KBM-7 (cell line): ENCODE measurements at regions not wholly inside any gene's neighbourhood (a gene's known extent, or its start where the extent isn't known, plus 50 kb on each side); places are given as distances from the start of the nearest gene placed in this dataset.
"Not testable (repeated sequence)": the region's sequence is repeated elsewhere in the genome, so short reads cannot be mapped to it uniquely, and the experiment has no call there.

Experiments used
- DNase-seq: peaks from one replicate; pipeline ENCODE4 v3.0.0-alpha.2; 2015
- in situ Hi-C: fragments of 300-500 bp; cut with MboI; formaldehyde crosslinking; loops from 2 replicates; pipeline ENCODE4 v1.14.3; 2020; ENCODE audit warnings: low sequenced_read_pairs, low pct_unique_long_range_greater_than_20kb, mixed read lengths

DNA sequence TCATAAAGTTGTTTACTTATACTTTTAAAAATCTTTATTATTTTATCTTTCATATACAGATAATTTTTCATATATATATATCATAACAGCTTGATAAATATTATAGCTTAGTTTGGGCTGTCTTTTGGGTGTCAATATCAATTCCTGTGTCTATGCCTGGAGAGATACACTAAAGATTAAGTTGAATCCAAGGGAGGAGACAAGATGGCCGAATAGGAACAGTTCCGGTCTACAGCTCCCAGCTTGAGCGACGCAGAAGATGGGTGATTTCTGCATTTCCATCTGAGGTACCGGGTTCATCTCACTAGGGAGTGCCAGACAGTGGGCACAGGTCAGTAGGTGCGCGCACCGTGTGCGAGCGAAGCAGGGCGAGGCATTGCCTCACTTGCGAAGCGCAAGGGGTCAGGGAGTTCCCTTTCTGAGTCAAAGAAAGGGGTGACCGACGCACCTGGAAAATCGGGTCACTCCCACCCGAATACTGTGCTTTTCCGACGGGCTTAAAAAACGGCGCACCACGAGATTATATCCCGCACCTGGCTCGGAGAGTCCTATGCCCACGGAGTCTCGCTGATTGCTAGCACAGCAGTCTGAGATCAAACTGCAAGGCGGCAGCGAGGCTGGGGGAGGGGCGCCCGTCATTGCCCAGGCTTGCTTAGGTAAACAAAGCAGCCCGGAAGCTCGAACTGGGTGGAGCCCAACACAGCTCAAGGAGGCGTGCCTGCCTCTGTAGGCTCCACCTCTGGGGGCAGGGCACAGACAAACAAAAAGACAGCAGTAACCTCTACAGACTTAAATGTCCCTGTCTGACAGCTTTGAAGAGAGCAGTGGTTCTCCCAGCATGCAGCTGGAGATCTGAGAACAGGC is 388.8 kb upstream of the FAR2 start:
- in situ Hi-C loops, DNase-seq: not testable (repeated sequence)

DNA sequence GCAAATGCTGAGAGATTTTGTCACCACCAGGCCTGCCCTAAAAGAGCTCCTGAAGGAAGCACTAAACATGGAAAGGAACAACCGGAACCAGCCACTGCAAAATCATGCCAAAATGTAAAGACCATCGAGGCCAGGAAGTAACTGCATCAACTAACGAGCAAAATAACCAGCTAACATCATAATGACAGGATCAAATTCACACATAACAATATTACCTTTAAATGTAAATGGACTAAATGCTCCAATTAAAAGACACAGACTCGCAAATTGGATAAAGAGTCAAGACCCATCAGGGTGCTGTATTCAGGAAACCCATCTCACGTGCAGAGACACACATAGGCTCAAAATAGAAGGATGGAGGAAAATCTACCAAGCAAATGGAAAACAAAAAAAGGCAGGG is 387.2 kb upstream of the FAR2 start:
- in situ Hi-C loops, DNase-seq: not testable (repeated sequence)

DNA sequence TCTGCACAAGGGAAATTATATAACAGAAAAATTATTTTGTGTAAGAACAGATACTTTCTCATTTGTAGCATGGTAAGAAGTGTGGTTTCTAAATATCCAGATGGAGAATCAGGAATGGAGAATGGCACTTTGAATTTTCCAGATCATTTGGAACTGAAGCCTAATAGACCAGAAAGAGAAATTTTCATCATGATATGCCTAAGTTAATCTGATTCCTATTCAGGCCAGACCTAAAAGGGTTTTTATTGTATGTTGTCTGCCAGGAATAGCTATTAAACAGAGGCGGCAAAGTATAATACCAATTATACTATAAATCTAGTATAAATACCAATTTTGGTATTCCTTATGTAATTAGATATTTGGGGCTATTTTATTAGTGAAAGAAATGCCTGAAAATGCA is 382.7 kb upstream of the FAR2 start:
- in situ Hi-C loops, result no loop called here

DNA sequence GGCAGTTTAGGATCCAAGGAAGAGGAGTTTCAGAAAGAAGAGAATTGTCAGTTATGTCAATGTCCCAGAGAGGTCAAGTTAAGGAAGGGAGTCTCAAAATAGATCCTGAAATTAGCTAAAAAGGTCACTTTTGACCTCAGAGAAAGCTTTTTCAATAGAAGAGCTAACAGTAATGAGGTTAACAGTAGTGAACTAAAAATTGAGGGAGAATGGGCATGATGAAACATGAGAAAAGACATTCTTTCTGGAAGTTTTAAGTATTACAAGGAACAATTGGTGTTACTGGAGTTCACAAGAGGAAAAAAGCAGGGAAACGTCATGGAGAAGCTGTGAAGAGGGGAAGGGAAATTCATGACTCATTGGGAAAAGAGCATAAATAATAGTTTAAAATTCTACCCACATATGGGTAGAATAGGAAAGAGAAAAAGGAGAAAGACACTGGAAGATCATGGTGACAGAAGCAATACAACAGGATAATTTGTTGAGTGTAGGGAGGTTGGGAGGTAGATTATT is 381.2 kb upstream of the FAR2 start:
- in situ Hi-C loops, result no loop called here
- DNase-seq, result no peak

More for the DNA sequence above, 382.7 kb upstream of the FAR2 start:
- no peak for DNase-seq

DNA sequence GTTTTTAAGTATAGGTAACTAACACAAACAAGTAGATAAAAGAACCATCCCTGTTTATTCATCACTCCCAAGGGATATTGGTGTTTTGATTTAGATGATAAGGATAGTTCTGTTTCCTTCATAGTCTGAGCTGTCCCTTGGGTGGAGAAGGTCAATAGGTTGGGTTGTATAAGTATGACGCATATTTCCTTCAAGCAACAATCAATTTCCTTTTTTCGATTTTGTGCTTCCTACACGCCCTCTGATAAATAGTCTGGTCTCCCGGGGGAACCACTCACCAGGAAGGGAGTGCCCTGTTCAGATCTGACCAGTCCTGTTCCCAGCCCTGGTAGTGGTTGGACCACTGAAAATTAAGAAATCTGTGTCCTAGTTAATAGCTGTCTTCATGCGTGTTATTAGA is 378.8 kb upstream of the FAR2 start:
- DNase-seq, result no peak
- in situ Hi-C loops, result no loop called here

DNA sequence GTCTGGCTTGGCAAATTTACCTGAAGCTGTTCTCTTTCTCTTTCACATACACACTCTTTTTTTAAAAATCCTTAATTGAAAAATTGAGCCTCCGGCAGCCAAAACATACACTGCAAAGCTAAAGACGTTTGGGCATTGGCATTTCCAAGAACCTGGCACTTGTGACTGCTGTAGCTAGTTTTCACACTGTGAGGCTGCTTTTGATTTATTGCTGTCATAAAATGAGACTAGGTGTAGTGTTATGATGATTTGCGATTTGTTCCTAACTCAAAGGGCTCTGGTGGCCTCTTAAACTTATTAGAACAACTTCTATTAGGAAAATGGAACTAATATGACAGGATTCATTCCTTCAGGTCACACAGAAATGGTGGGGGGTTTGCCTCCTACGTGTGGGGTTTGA is 377.1 kb upstream of the FAR2 start:
- no peak for DNase-seq
- in situ Hi-C loops, result no loop called here

DNA sequence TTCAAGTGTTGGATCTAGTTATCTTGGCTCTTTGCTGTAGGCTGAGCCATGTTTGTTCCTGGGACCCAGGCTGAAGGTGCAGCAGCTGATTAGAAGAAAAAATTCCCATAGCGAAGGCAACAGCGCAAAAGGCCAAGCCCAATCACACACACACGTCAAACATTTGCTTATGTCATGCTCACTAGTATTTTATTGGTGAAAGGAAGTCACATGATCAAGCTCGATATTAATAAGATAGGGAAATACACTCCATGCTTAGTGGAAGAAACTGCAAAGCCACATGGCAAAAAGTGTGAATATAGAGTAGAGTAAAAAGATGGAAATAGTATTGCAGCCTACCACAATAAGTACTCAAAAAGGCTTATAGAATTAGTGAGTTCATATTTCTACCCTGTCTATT is 373.5 kb upstream of the FAR2 start:
- no peak for DNase-seq
- in situ Hi-C loops, result no loop called here

DNA sequence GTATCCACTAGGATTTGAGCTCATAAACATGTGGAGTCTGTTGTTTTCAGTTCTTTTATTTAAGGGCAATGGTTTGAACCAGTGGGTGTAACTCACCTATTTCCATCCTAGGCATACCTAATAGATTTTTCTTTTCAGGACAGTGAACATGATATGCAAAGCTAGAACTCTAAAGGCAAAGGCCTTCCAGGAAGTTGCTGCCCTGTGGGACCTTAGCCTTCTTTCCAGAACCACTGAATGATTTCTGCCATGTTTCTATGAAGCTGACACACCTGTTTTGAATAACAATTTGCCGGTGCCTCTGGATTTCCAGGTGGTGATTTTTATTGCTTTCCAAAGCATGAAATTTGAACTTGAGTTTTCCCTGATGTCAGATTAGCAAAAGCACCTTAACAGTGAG is 372.9 kb upstream of the FAR2 start:
- in situ Hi-C loops, result no loop called here
- DNase-seq, result no peak

DNA sequence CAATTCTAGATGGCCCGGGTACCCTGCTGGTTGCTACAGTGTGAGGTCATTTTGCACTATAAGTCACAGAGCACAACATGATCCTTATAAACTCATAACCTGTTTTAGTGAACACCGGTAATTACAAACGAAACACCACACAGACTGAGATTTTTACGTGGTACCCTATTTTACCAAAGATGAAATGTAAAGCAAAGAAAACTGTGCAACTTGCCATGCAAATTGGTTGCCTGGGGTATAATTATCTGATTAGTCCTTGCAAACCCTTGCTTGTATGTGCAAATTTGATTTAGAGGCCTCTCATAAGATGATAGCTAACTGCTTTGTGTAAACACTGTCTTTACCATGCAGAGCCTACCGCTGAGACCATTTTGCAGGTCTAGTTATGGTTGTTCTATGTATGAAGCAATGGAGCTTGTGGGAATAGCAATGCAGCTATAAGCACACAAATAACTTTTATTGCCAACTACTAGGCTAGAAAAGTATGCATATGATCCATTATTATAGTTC is 372.1 kb upstream of the FAR2 start:
- in situ Hi-C loops, result no loop called here
- no peak for DNase-seq

DNA sequence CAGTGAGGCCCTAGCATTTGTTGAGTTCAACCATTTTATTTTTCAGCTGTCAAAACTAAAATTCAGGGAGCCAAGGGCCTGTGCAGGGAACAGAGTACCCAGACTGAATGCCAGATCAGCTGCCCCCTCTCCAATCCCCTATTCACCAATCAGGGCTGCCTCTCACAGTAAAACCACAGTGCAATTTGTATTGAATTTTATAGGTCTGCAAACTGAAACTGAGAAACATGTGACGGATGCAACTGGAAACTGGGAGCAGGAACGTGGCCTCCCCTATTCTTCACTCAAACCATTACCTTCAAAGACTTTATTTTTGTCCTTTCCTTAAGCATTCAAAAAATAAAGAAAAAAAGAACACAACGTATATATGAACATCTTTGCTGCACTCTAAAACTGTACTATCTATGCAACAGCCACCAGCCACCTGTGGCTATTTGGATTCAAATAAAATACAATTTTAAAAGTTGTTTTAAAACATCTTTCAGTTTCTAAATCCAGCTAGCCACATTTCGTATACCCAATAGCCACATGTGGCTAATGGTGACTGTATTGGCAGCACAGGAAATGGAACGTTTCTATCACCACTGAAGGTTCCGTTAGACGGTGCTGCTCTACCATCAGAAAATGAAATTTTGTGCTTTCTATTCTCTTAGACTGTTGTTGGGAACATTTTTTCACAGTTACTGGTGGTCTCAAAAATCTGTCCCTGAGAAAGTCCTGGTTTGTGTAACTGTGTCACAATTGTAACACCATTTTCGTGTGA is 371.3 kb upstream of the FAR2 start:
- in situ Hi-C loops, result no loop called here
- no peak for DNase-seq

DNA sequence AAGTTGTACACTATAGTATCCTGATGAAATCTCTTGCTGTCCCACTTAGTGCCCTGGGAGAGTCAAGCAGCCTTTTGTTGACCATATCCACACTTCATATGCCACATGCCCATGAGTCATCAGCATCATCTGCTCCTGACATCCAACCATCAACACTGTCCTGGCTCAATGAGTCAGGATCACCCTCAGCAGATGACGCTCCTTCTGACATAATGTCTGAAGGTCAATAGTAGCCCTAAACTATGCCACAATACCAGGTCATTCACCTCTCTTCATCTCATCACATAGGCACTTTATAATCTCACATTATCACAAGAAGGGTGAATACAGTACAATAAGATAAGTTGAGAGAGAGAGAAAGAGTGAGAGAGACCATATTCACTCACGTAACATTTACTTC is 369.0 kb upstream of the FAR2 start:
- DNase-seq, result no peak
- in situ Hi-C loops, result no loop called here

DNA sequence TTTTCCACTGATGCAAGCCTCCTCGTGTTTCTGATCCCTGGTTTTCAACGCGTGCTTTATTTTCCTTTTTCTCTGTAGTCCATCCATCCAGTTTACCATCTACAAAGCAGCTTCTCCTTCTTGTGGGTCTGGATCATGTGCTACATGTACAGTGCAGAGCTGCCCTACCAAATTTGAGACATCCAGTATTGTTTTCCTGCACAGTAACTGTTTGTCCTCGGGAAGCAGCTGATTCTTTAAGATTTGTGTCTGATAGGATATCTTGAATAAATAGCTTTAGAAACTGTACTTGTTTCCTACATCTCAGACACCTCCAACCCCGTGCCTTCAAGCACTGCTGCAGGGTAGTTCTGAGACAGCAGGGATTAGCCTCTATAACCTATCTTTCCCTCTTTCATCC is 368.1 kb upstream of the FAR2 start:
- DNase-seq, result no peak
- in situ Hi-C loops, result no loop called here

DNA sequence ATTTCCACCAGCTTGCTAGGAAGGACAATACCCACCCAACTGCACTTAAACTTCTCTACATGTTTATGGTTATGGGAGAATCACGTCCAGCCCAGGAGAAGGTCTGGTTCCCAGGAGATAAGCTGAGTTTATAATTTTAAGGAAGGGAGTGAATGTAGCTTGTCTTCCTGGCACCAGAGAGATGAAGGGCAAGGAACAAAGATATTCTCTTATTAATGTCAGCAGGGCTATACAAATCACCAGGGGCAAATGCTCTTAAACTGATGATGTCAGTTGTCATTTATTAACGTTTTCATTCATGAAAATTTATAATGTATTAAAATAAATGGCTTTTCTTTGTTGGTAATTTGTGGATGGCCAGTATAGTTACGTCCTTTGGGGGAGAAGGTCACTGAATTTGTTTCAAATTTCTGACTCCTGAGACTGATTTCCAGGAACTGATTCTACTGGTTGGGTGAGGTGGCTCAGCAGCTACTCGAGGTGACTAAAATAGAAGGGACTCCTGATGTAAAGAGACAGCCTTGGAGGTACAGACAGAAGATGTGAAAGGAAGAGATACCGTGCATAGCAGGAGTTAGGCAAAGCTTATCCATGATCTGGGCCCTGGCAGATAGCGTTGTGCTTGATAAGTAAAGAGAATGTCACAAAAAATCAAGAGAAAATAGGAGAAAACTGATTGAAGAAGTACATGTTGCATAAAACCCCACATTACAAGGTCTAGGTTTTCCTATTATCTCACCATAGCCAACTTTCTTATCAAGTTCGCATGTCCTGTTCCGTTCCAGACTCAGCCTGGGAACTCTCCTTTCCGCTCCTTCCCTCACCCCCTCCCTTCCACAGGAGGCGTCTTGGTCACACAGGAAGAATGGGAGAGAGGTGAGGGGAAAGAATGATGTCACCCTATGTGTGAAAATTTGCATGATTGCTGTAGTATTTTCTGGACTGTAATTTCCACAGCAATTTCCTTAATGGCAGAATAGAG is 367.1 kb upstream of the FAR2 start:
- in situ Hi-C loops, result no loop called here
- no peak for DNase-seq

DNA sequence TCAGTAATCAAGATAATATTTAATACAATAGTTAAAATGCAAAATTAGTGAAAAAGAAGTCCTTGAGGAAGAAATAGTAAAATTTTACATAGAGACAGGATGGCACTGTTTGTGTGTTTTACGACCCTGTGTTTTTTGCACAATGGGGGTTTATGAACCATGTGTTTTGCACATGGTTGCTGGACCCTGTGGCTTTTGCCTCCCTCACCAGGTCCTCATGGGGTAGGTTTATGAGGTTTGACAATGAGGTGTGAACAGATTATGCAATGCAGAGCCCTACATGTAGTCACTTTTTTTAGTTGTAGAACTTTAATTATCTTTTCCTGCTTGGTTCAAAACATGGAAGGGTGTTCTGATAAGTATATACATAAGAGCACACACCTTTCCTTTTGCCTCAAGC is 366.3 kb upstream of the FAR2 start:
- in situ Hi-C loops, result no loop called here

DNA sequence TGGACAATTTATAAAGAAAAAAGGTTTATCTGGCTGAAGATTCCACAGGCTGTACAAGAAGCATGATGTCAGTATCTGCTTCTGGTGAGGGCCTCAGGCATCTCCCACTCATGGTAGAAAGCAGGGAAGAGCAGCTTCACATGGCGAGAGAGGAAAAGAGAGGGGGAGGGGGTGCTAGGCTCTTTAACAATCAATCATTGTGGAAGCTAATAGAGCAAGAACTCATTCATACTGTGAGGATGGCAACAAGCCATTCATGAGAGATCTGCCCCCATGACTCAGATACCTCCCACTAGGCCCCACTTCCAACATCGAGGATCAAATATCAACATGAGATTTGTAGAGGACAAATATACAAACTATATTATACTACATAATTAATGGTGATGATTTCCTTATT is 361.9 kb upstream of the FAR2 start:
- in situ Hi-C loops, result no loop called here
- no peak for DNase-seq

More for the DNA sequence above, 366.3 kb upstream of the FAR2 start:
- no peak for DNase-seq

DNA sequence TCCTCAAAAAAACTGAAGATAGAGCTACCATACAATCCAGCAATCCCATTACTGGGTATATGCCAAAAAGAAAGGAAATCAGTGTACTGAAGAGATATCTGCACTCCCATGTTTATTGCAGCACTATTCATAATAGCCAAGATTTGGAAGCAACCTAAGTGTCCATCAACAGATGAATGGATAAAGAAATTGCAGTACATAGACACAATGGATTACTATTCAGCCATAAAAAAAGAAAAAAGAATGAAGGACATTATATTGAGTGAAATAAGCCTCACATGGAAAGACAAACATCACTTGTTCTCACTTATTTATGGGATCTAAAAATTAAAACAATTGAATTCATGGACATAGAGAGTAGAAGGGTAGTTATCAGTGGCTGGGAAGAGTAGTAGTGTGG is 360.8 kb upstream of the FAR2 start:
- DNase-seq, in situ Hi-C loops: not testable (repeated sequence)

DNA sequence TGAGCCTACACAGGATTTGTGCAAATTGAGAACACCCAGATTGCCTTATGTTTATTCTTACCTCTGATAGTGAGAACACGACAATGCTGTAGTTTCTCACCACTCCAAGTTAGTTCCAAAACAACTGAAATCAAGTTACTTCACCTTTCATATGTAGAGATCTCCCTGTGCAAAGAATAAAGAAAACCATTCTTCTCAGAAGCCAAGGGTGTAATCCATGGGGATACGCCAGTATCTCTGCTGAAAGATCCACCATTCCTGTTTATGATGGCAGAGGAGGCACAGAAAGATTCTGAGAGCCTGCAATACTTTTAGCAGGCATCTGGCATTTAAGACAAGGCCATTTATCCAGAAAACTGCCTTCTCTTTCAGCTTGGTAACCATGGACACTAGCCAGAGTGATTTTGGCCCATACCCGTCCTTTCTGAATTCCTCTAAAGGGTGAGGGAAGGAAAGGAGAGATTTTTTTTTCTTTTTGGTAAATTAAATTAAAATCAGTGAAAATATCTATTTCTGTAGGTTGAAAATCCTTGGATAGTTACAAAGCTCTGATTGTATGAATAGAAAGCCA is 355.4 kb upstream of the FAR2 start:
- no peak for DNase-seq
- in situ Hi-C loops, result no loop called here

DNA sequence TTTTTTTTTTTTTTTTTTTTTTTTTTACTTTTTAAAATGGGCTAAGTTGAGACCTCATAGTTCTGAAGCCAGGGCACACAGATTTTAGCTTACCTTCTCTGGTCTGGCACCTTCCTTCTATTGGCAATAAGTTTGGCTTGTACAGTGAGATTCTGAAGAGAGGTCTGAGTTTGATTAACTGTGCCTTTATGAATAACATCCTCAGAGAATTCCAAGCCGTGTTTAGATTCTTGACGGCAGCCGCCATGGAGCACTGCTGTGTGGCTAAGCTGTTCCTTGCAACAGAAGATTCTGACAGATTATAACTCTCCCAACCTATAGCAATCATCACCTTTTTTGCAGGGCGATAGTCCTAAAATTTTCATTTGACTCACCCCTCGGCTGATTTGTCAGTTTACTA is 354.9 kb upstream of the FAR2 start:
- DNase-seq, result no peak

DNA sequence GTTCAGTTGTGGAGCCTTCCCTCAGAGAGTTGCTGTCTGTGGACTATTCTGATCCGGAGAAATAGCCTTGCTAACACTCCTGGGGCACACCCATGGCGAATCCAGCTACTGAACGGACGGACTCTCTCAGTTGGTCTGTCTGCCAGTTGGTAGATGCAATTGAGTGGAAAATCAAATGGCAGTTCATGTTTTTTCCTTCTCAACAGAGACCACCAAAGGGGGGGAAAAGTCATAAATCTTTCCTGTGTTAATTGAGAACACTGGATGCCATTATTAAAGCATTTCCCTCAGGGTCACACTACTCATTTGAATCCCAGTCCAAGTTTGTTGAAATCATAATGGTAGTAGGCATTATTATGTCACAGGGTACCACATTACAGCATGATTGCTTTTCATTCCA is 354.3 kb upstream of the FAR2 start:
- no peak for DNase-seq
- in situ Hi-C loops, result no loop called here

More for the DNA sequence above, 354.9 kb upstream of the FAR2 start:
- in situ Hi-C loops, result no loop called here
